ENCODE measurements at regions not wholly inside any gene's neighbourhood (a gene's known extent, or its start where the extent isn't known, plus 50 kb on each side); places are given as distances from the start of the nearest gene placed in this dataset.

DNA sequence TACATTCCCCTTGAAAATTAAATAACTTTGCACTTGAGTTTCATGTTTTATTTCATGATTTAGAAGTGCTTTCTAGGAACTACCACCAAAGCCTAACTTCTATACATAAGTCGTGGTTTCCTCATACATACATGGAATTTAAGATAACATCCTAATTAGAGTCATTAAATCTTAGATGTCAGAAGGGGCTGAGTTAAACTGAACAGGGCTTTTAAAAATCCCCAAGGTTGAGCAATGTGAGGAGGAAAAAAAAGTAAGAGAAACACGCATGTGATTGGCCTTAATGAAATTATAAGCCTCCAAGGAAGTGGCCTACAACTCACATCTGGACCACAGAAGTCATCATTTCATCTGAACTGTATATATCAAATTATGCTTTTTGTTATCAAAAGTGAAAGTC, 303.1 kb upstream of the SEMA6D start:
- H3K27me3 ChIP-seq = no peaks in the 10 kb centered on the region
- 86 to 90% methylated on average over 2 of the region's 2 CpGs for WGBS, 2 donors
- no peak overlapping the region for H3K27ac ChIP-seq
- no peak overlapping the region for H3K4me3 ChIP-seq
- TF ChIP-seq, protein P1, sequence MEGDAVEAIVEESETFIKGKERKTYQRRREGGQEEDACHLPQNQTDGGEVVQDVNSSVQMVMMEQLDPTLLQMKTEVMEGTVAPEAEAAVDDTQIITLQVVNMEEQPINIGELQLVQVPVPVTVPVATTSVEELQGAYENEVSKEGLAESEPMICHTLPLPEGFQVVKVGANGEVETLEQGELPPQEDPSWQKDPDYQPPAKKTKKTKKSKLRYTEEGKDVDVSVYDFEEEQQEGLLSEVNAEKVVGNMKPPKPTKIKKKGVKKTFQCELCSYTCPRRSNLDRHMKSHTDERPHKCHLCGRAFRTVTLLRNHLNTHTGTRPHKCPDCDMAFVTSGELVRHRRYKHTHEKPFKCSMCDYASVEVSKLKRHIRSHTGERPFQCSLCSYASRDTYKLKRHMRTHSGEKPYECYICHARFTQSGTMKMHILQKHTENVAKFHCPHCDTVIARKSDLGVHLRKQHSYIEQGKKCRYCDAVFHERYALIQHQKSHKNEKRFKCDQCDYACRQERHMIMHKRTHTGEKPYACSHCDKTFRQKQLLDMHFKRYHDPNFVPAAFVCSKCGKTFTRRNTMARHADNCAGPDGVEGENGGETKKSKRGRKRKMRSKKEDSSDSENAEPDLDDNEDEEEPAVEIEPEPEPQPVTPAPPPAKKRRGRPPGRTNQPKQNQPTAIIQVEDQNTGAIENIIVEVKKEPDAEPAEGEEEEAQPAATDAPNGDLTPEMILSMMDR (IDR thresholded peaks at IDR 0.05) = no peak
- ATAC-seq (no peak), DNase-seq (no peak)
- no peaks in the 10 kb centered on the region for H3K36me3 ChIP-seq
- peaks cover 0 to 25% (median under 1%) of the 10 kb centered on the region in 9 donors for H3K4me1 ChIP-seq
- H3K9me3 ChIP-seq = no peaks in the 10 kb centered on the region
- intact Hi-C loops (cut with DNase I) = no loop called here

DNA sequence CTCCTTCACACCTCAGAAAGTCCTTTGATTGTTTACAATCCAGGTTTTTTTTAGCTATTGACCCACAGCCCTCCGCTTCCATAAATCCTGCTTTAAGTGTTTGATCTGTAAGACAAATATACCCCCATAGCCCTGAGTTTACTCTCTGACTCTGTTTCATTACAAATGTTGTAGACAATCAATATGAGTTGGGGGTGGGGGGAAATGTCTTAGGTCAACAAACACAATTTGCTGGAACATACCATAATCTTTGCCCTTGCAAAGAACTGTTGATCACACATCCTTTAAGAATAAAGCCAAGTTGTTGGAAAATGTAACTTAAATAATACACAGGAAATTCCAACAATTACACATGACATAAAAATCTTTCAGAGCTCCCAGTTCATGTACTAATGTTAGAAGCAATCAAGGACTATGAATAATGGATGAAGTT, 301.8 kb upstream of the SEMA6D start:
- Histone ChIP-seq H3K27me3 (no peaks in the 10 kb centered on the region), H3K9me3 (no peaks in the 10 kb centered on the region), H3K27ac (no peak overlapping the region), H3K4me1 (peaks cover 0 to 17% (median 0%) of the 10 kb centered on the region in 9 donors), H3K36me3 (no peaks in the 10 kb centered on the region), H3K4me3 (no peak overlapping the region)
- 81 to 95% methylated on average over 1 of the region's 1 CpG for WGBS, 2 donors
- no peak for ATAC-seq
- DNase-seq = no peak
- intact Hi-C loops (cut with DNase I) = no loop called here
- TF ChIP-seq, protein P1 (IDR thresholded peaks at IDR 0.05) = no peak

- TF ChIP-seq, protein P1 (IDR thresholded peaks at IDR 0.05) = no peak
- no peaks in the 10 kb centered on the region for H3K9me3 ChIP-seq
- H3K4me3 ChIP-seq = no peak overlapping the region
- DNase-seq (no peak), ATAC-seq (no peak)
- WGBS, 2 donors = 47 to 69% methylated on average over 1 of the region's 1 CpG
- H3K4me1 ChIP-seq = no peaks in the 10 kb centered on the region
- H3K27ac ChIP-seq = no peak overlapping the region
- H3K36me3 ChIP-seq = no peaks in the 10 kb centered on the region
- H3K27me3 ChIP-seq = no peaks in the 10 kb centered on the region
- intact Hi-C loops (cut with DNase I) = no loop called here
Observed at GRCh38 chr15:47422881-47423665, 294.2 kb upstream of the SEMA6D start.

DNA sequence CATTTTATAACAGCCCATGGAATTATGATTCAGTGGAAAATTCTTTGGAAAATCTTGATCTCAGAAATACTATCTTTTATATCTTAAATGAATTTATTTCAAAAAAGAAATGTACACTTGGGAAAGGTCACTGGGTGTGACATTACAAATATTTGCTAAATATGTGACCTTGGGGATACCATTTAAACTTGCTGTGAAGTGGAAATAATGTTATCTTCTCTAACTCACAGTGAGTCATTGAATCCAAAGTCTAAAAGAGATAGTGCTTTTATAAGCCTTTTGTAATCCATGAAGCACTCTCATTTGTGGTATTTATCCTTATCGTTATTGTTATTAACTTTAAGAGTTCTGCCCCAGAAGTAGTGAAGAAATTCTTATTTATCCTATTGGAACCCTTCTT, 289.8 kb upstream of the SEMA6D start:
- 61 to 70% methylated on average over 1 of the region's 1 CpG for WGBS, 2 donors
- intact Hi-C loops (cut with DNase I) = no loop called here
- Histone ChIP-seq H3K9me3 (no peaks in the 10 kb centered on the region), H3K27ac (no peak overlapping the region), H3K4me1 (peaks cover 0 to 5% (median 0%) of the 10 kb centered on the region in 9 donors), H3K27me3 (no peaks in the 10 kb centered on the region), H3K36me3 (no peaks in the 10 kb centered on the region), H3K4me3 (no peak overlapping the region)
- TF ChIP-seq, protein P1 (IDR thresholded peaks at IDR 0.05) = no peak
- no peak for ATAC-seq
- no peak for DNase-seq

Measured in heart right ventricle (tissue), 16 donors.